SK-N-SH (cell line): ENCODE measurements at regions not wholly inside any gene's neighbourhood (a gene's known extent, or its start where the extent isn't known, plus 50 kb on each side); places are given as distances from the start of the nearest gene placed in this dataset.

Experiments
- CTCF ChIA-PET: fragments of 300-600, 350-600 bp; formaldehyde crosslinking; extraction: SDS; loops from one replicate; lab custom pipeline; 2021; lab: Yijun Ruan, JAX
- POLR2A ChIA-PET: fragments of 350-600 bp; sonication (Branson Sonifier 250); formaldehyde crosslinking; extraction: SDS; loops from one replicate; lab custom pipeline; 2020; ENCODE audit warnings: antibody characterized with exemption, inconsistent platforms; lab: Yijun Ruan, JAX
- DNase-seq: peaks from one replicate; pipeline ENCODE4 v3.0.0; 2012
- H2AFZ ChIP-seq: fragments of 200-600 bp; sonication (generic); 2 replicates; pipeline ENCODE4 v1.8.1; 2016; ENCODE audit warnings: antibody characterized with exemption, mild to moderate bottlenecking, low read depth
- H3F3A ChIP-seq: fragments of 200-600 bp; sonication (generic); replicated peaks from 2 replicates; pipeline ENCODE3; 2016; ENCODE audit warnings: antibody characterized with exemption, mild to moderate bottlenecking; ENCODE audit not compliant: insufficient read depth
- H3K27ac ChIP-seq, 2 experiments: fragments of 200-500 bp in 1 of 2; fragments of 200-600 bp in 1 of 2; sonication (Bioruptor generic) in 1 of 2; sonication (generic), shearing (Covaris generic) in 1 of 2; 2 replicates each; pipeline versions ENCODE4 v1.5.1 to v1.6.1; 2014 to 2016; ENCODE audit warnings: low read depth in 2 of 2, inconsistent platforms in 1 of 2, low read length in 1 of 2, mild to moderate bottlenecking in 1 of 2, mixed read lengths in 1 of 2
- H3K27me3 ChIP-seq: fragments of 200-600 bp; sonication (generic), shearing (Covaris generic); 2 replicates; pipeline ENCODE4 v1.6.1; 2016; ENCODE audit warnings: mixed run types; ENCODE audit not compliant: insufficient read depth
- H3K36me3 ChIP-seq, 2 experiments: fragments of 200-500 bp in 1 of 2; fragments of 200-600 bp in 1 of 2; sonication (Bioruptor generic) in 1 of 2; sonication (generic) in 1 of 2; replicated peaks in 1 of 2; 2 replicates each; pipeline versions ENCODE3 to v1.5.1; 2014 to 2016; ENCODE audit warnings: low read length in 1 of 2, mild to moderate bottlenecking in 1 of 2; ENCODE audit not compliant: insufficient read depth in 2 of 2, control insufficient read depth in 1 of 2
- H3K4me1 ChIP-seq, 2 experiments: fragments of 200-500 bp in 1 of 2; fragments of 200-600 bp in 1 of 2; sonication (Bioruptor generic) in 1 of 2; sonication (generic), shearing (Covaris generic) in 1 of 2; 2 replicates each; pipeline versions ENCODE4 v1.5.1 to v1.6.1; 2014 to 2016; ENCODE audit warnings: low read depth in 1 of 2, low read length in 1 of 2, mixed run types in 1 of 2; ENCODE audit not compliant: insufficient read depth in 2 of 2, control insufficient read depth in 1 of 2
- H3K4me2 ChIP-seq: fragments of 200-600 bp; sonication (generic), shearing (Covaris generic); 2 replicates; pipeline ENCODE4 v1.6.1; 2017; ENCODE audit warnings: mixed run types
- H3K4me3 ChIP-seq, 2 experiments: fragments of 200-500 bp in 1 of 2; fragments of 200-600 bp in 1 of 2; sonication (Bioruptor generic) in 1 of 2; sonication (generic), shearing (Covaris generic) in 1 of 2; 2 replicates each; pipeline versions ENCODE4 v1.5.1 to v1.8.1; 2014 to 2016; ENCODE audit warnings: low read depth in 2 of 2, inconsistent platforms in 1 of 2, low read length in 1 of 2, mild to moderate bottlenecking in 1 of 2, mixed read lengths in 1 of 2, moderate library complexity in 1 of 2
- H3K79me2 ChIP-seq: fragments of 200-600 bp; sonication (generic); 2 replicates; pipeline ENCODE4 v1.8.1; 2017; ENCODE audit warnings: mild to moderate bottlenecking; ENCODE audit not compliant: insufficient read depth
- H3K9ac ChIP-seq: fragments of 200-600 bp; sonication (generic); 2 replicates; pipeline ENCODE4 v1.6.1; 2017; ENCODE audit warnings: mixed run types
- H3K9me2 ChIP-seq: fragments of 200-600 bp; sonication (generic); 2 replicates; pipeline ENCODE4 v1.6.1; 2017; ENCODE audit warnings: mixed run types
- H3K9me3 ChIP-seq: fragments of 200-600 bp; sonication (generic); 2 replicates; pipeline ENCODE4 v1.6.1; 2017; ENCODE audit warnings: mixed run types, mild to moderate bottlenecking, moderate library complexity
- H4K20me1 ChIP-seq: fragments of 200-600 bp; sonication (generic); 2 replicates; pipeline ENCODE4 v1.6.1; 2017; ENCODE audit warnings: mild to moderate bottlenecking, mixed run types; ENCODE audit not compliant: insufficient read depth
- CHD2 ChIP-seq: fragments of 150-350 bp; IDR thresholded peaks from 2 replicates; pipeline ENCODE4 v1.6.1; 2018; ENCODE audit warnings: low read length; ENCODE audit not compliant: partially characterized antibody
- ELF1 ChIP-seq: IDR thresholded peaks from 2 replicates; pipeline ENCODE4 v1.4.0; 2012
- EP300 ChIP-seq, 2 experiments: IDR thresholded peaks; 2 replicates each; pipeline versions ENCODE4 v1.4.0 to v1.6.1; 2012; ENCODE audit warnings: borderline replicate concordance in 1 of 2, low read depth in 1 of 2, low read length in 1 of 2
- EZH2phosphoT487 ChIP-seq: fragments of 200-600 bp; sonication (generic); IDR thresholded peaks from 2 replicates; pipeline ENCODE4 v1.6.1; 2017; ENCODE audit warnings: low read depth, mixed run types, mild to moderate bottlenecking, antibody characterized with exemption, moderate library complexity, borderline replicate concordance
- FOSL2 ChIP-seq: IDR thresholded peaks from 2 replicates; pipeline ENCODE4 v1.4.0; 2012; ENCODE audit warnings: low read depth, mild to moderate bottlenecking, moderate library complexity, borderline replicate concordance
- FOXJ3 ChIP-seq: sonication (generic); formaldehyde crosslinking; IDR thresholded peaks from 2 replicates; pipeline ENCODE4 v1.5.1; 2020; ENCODE audit warnings: mild to moderate bottlenecking, missing genetic modification reagents
- GABPA ChIP-seq: IDR thresholded peaks from 2 replicates; pipeline ENCODE4 v1.4.0; 2012; ENCODE audit warnings: low read depth, mild to moderate bottlenecking
- JUND ChIP-seq: IDR thresholded peaks from 2 replicates; pipeline ENCODE4 v1.4.0; 2012
- MEF2A ChIP-seq: IDR thresholded peaks from 2 replicates; pipeline ENCODE4 v1.4.0; 2012; ENCODE audit warnings: low read depth, borderline replicate concordance
- MXI1 ChIP-seq: IDR thresholded peaks from 2 replicates; pipeline ENCODE4 v1.6.1; 2012; ENCODE audit warnings: mild to moderate bottlenecking, low read depth, low read length, improper control_type of control experiment
- NFIC ChIP-seq: IDR thresholded peaks from 2 replicates; pipeline ENCODE4 v1.4.0; 2012; ENCODE audit warnings: borderline replicate concordance
- NRF1 ChIP-seq: IDR thresholded peaks from 2 replicates; pipeline ENCODE4 v1.6.1; 2012; ENCODE audit warnings: low read depth, mild to moderate bottlenecking, low read length
- PBX3 ChIP-seq: IDR thresholded peaks from 2 replicates; pipeline ENCODE4; 2012
- POLR2AphosphoS5 ChIP-seq: IDR thresholded peaks from 2 replicates; pipeline ENCODE4 v1.6.1; 2012; ENCODE audit warnings: low read depth, low read length
- RAD21 ChIP-seq: IDR thresholded peaks from 2 replicates; pipeline ENCODE4 v1.6.1; 2012; ENCODE audit warnings: mild to moderate bottlenecking, low read length
- RCOR1 ChIP-seq: fragments of 150-350 bp; IDR thresholded peaks from 2 replicates; pipeline ENCODE4 v1.6.1; 2017; ENCODE audit warnings: antibody characterized with exemption, low read length
- RXRA ChIP-seq: IDR thresholded peaks from 2 replicates; pipeline ENCODE4 v1.4.0; 2012; ENCODE audit warnings: low read depth, mild to moderate bottlenecking, borderline replicate concordance
- SIN3A ChIP-seq: IDR thresholded peaks from 2 replicates; pipeline ENCODE4 v1.6.1; 2012; ENCODE audit warnings: low read depth, mild to moderate bottlenecking, low read length, moderate library complexity, borderline replicate concordance
- SMC3 ChIP-seq: IDR thresholded peaks from 2 replicates; pipeline ENCODE4 v1.6.1; 2012; ENCODE audit warnings: low read depth, low read length, improper control_type of control experiment
- TAF1 ChIP-seq: IDR thresholded peaks from 2 replicates; pipeline ENCODE4 v1.6.1; 2012; ENCODE audit warnings: low read depth, mild to moderate bottlenecking, low read length, moderate library complexity, borderline replicate concordance
- TCF12 ChIP-seq: IDR thresholded peaks from 2 replicates; pipeline ENCODE4 v1.4.0; 2012
- YY1 ChIP-seq: IDR thresholded peaks from 2 replicates; pipeline ENCODE4 v1.4.0; 2012; ENCODE audit warnings: low read depth, mild to moderate bottlenecking
- WGBS: methylation state at CpG from one replicate; pipeline ENCODE4 v1.1.6; 2017; ENCODE audit warnings: low lambda C conversion rate; 5-methylcytosine and 5-hydroxymethylcytosine counted together
- TF ChIP-seq, protein P1 (sequence below): IDR thresholded peaks from 2 replicates; pipeline ENCODE4 v1.4.0; 2012; ENCODE audit warnings: low read depth

DNA sequence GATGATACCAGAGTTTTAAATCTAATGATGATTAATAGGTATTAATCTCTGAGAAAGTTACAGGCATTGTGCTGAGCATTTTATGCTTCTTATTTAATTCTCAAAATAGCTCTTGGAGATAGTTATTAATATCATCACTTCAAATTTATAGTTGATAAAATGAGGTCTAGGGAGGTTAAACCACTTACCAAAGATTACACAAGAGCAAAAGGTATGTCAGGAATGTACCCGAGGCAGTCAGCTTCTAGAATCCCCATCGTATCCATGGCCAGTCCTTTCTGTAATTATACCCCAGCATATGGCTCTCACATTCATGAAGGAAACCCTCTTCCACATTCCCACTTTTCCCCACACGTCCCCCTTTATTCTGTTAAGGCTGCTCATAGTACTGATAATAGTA, 421.3 kb downstream of the PYDC2 start:
- TF ChIP-seq RAD21 = no peak
- no peak overlapping the region for H3K4me3 ChIP-seq
- no peak overlapping the region for H3K27ac ChIP-seq
- POLR2A ChIA-PET = no interaction called here
- H3K9me3 ChIP-seq = no peaks in the 10 kb centered on the region
- no peak for DNase-seq
- H3F3A ChIP-seq = no peaks in the 10 kb centered on the region
- no peak overlapping the region for H3K4me2 ChIP-seq
- no peaks in the 10 kb centered on the region for H3K36me3 ChIP-seq
- no peaks in the 10 kb centered on the region; the same call in 1 of the 2 replicates for H3K27me3 ChIP-seq
- H2AFZ ChIP-seq = no peak overlapping the region
- CTCF ChIA-PET = no interaction called here
- H3K9ac ChIP-seq = no peak overlapping the region
- H3K9me2 ChIP-seq = no peaks in the 10 kb centered on the region
- H3K4me1 ChIP-seq = no peaks in the 10 kb centered on the region
- WGBS = 0% methylated on average over 3 of the region's 3 CpGs
- H3K79me2 ChIP-seq = no peaks in the 10 kb centered on the region
- no peaks in the 10 kb centered on the region for H4K20me1 ChIP-seq

- H2AFZ ChIP-seq = no peak overlapping the region
- H3K27me3 ChIP-seq = no peaks in the 10 kb centered on the region; the same call in 1 of the 2 replicates
- H3K9ac ChIP-seq = no peak overlapping the region
- H3F3A ChIP-seq = no peaks in the 10 kb centered on the region
- H3K36me3 ChIP-seq = no peaks in the 10 kb centered on the region
- ChIA-PET CTCF (no interaction called here), POLR2A (no interaction called here)
- no peak for DNase-seq
- no peaks in the 10 kb centered on the region for H3K9me2 ChIP-seq
- H4K20me1 ChIP-seq = no peaks in the 10 kb centered on the region
- no peak overlapping the region for H3K27ac ChIP-seq
- H3K4me2 ChIP-seq = no peak overlapping the region
- no peak overlapping the region for H3K4me3 ChIP-seq
- TF ChIP-seq, protein P1, sequence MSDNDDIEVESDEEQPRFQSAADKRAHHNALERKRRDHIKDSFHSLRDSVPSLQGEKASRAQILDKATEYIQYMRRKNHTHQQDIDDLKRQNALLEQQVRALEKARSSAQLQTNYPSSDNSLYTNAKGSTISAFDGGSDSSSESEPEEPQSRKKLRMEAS = no peak
- TF ChIP-seq RCOR1 = no peak
- TF ChIP-seq TAF1 = no peak
- TF ChIP-seq FOSL2 = no peak
- no peak for TF ChIP-seq POLR2AphosphoS5
- TF ChIP-seq GABPA = no peak
- no peak for TF ChIP-seq TCF12
- TF ChIP-seq FOXJ3 (CRISPR knock-in tag) = no peak
- no peak for TF ChIP-seq SMC3
- H3K9me3 ChIP-seq = no peaks in the 10 kb centered on the region
- no peaks in the 10 kb centered on the region for H3K4me1 ChIP-seq
- H3K79me2 ChIP-seq = no peaks in the 10 kb centered on the region
Observed at GRCh38 chr3:191884132-191884531, 423.2 kb downstream of the PYDC2 start.

GRCh38 chr3:191889106-191889505, 428.1 kb downstream of the PYDC2 start:
- CTCF ChIA-PET = no interaction called here

More at GRCh38 chr3:191889106-191889505, 428.1 kb downstream of the PYDC2 start:
- Histone ChIP-seq H3K27me3 (no peaks in the 10 kb centered on the region; the same call in 1 of the 2 replicates), H3K9ac (no peak overlapping the region), H4K20me1 (no peaks in the 10 kb centered on the region), H2AFZ (no peak overlapping the region; the same call in 1 of the 2 replicates), H3F3A (no peaks in the 10 kb centered on the region), H3K4me1 (no peaks in the 10 kb centered on the region), H3K9me3 (no peaks in the 10 kb centered on the region), H3K4me3 (no peak overlapping the region), H3K27ac (no peak overlapping the region), H3K9me2 (no peaks in the 10 kb centered on the region), H3K79me2 (no peaks in the 10 kb centered on the region), H3K4me2 (no peak overlapping the region), H3K36me3 (no peaks in the 10 kb centered on the region)
- POLR2A ChIA-PET = no interaction called here
- TF ChIP-seq NRF1 (no peak), RXRA (no peak), RCOR1 (no peak), ELF1 (no peak), EZH2phosphoT487 (no peak), MEF2A (no peak), EP300 (IDR thresholded peaks at IDR 0.05; ENCODE audit: borderline replicate concordance in 1 of 2, low read depth in 1 of 2, low read length in 1 of 2) (no peak), FOSL2 (no peak), MXI1 (no peak), SIN3A (no peak), YY1 (no peak), NFIC (no peak), TAF1 (no peak), PBX3 (no peak), JUND (no peak), CHD2 (no peak)
- TF ChIP-seq, protein P1 = no peak
- no peak for DNase-seq
- 9% methylated on average over 5 of the region's 5 CpGs for WGBS
